GM19025 (cell line): ENCODE measurements at regions not wholly inside any gene's neighbourhood (a gene's known extent, or its start where the extent isn't known, plus 50 kb on each side); places are given as distances from the start of the nearest gene placed in this dataset.

ENCODE experiments used
- ATAC-seq: cut with Tn5 transposase; IDR thresholded peaks from one replicate; pipeline ENCODE4 v1.9.1; 2021; ENCODE audit warnings: mild to moderate bottlenecking, low read depth, moderate library complexity; ENCODE audit not compliant: unreplicated experiment

- ATAC-seq: no peak
Measured at GRCh38 chr11:45482331-45482730, 183.1 kb downstream of the CHST1 start.

GRCh38 chr11:45481026-45481425 is 184.4 kb downstream of the CHST1 start:
- no peak for ATAC-seq

- no peak for ATAC-seq
Measured at GRCh38 chr11:45477588-45477987, 187.8 kb downstream of the CHST1 start.

GRCh38 chr11:45476126-45476525 is 189.3 kb downstream of the CHST1 start:
- no peak for ATAC-seq

GRCh38 chr11:45475173-45475572 is 189.0 kb upstream of the SYT13 start:
- no peak for ATAC-seq

- no peak for ATAC-seq
Measured at GRCh38 chr11:45473341-45473895, 187.3 kb upstream of the SYT13 start.

- ATAC-seq: no peak
Measured at GRCh38 chr11:45472716-45473317, 186.7 kb upstream of the SYT13 start.

GRCh38 chr11:45471266-45471665 is 185.1 kb upstream of the SYT13 start:
- ATAC-seq: no peak

- no peak for ATAC-seq
Measured at GRCh38 chr11:45470794-45471167, 184.6 kb upstream of the SYT13 start.

- no peak for ATAC-seq
Measured at GRCh38 chr11:45470151-45470793, 184.1 kb upstream of the SYT13 start.

- no peak for ATAC-seq
Measured at GRCh38 chr11:45468267-45468856, 182.2 kb upstream of the SYT13 start.

GRCh38 chr11:45463541-45463940 is 177.4 kb upstream of the SYT13 start:
- ATAC-seq: no peak

- no peak for ATAC-seq
Measured at GRCh38 chr11:45461514-45461913, 175.4 kb upstream of the SYT13 start.

- ATAC-seq: no peak
Measured at GRCh38 chr11:45459491-45459890, 173.3 kb upstream of the SYT13 start.

GRCh38 chr11:45458269-45458668 is 172.1 kb upstream of the SYT13 start:
- no peak for ATAC-seq

GRCh38 chr11:45457649-45458048 is 171.5 kb upstream of the SYT13 start:
- ATAC-seq: no peak

GRCh38 chr11:45456686-45457085 is 170.5 kb upstream of the SYT13 start:
- no peak for ATAC-seq

GRCh38 chr11:45455536-45455935 is 169.4 kb upstream of the SYT13 start:
- no peak for ATAC-seq

GRCh38 chr11:45454917-45455401 is 168.8 kb upstream of the SYT13 start:
- no peak for ATAC-seq

GRCh38 chr11:45453721-45454120 is 167.6 kb upstream of the SYT13 start:
- ATAC-seq: no peak

- no peak for ATAC-seq
Measured at GRCh38 chr11:45451766-45452440, 165.8 kb upstream of the SYT13 start.
